ENCODE measurements at regions not wholly inside any gene's neighbourhood (a gene's known extent, or its start where the extent isn't known, plus 50 kb on each side); places are given as distances from the start of the nearest gene placed in this dataset.

- H3K4me3 ChIP-seq (ENCODE audit: low read depth, low read length, poor library complexity, severe bottlenecking) = no peak overlapping the region
- no peak overlapping the region for H3K4me2 ChIP-seq (ENCODE audit: low read length)
- no peaks in the 10 kb centered on the region for H4K20me1 ChIP-seq (ENCODE audit: insufficient read depth, low read length)
- no peaks in the 10 kb centered on the region for H3K9me3 ChIP-seq (ENCODE audit: low read length)
- no peak overlapping the region for H2AFZ ChIP-seq (ENCODE audit: low read length)
- H3K27ac ChIP-seq (ENCODE audit: low read depth, low read length, poor library complexity, severe bottlenecking) = no peak overlapping the region
- no peaks in the 10 kb centered on the region for H3K27me3 ChIP-seq (ENCODE audit: insufficient read depth, low read length)
- H3F3A ChIP-seq (ENCODE audit: insufficient read depth, low read length) = no peaks in the 10 kb centered on the region
- no peaks in the 10 kb centered on the region for H3K9me2 ChIP-seq (ENCODE audit: low read depth, low read length)
- no peaks in the 10 kb centered on the region for H3K36me3 ChIP-seq (ENCODE audit: insufficient read depth, low read length)
- no peaks in the 10 kb centered on the region for H3K79me2 ChIP-seq (ENCODE audit: insufficient read depth, low read length)
- no peak overlapping the region for H3K9ac ChIP-seq (ENCODE audit: low read length)
- no peaks in the 10 kb centered on the region for H3K4me1 ChIP-seq (ENCODE audit: insufficient read depth, low read length, severe bottlenecking)
- TF ChIP-seq EZH2 (IDR thresholded peaks at IDR 0.05; ENCODE audit: borderline replicate concordance, low read length) = no peak
- peak; percentile 87 for TF ChIP-seq CTCF (IDR thresholded peaks at IDR 0.05; ENCODE audit: low read length)
Observed at GRCh38 chr2:165015052-165015642, 59.8 kb upstream of the SLC38A11 start.

GRCh38 chr2:165013944-165014619 lies 58.8 kb upstream of the SLC38A11 start:
- H3K4me3 ChIP-seq (ENCODE audit: low read depth, low read length, poor library complexity, severe bottlenecking) = no peak overlapping the region
- no peak overlapping the region for H3K9ac ChIP-seq (ENCODE audit: low read length)
- no peak overlapping the region for H3K4me2 ChIP-seq (ENCODE audit: low read length)
- H3K4me1 ChIP-seq (ENCODE audit: insufficient read depth, low read length, severe bottlenecking) = no peaks in the 10 kb centered on the region
- no peaks in the 10 kb centered on the region for H3K36me3 ChIP-seq (ENCODE audit: insufficient read depth, low read length)
- H2AFZ ChIP-seq (ENCODE audit: low read length) = no peak overlapping the region
- TF ChIP-seq CTCF (IDR thresholded peaks at IDR 0.05; ENCODE audit: low read length) (no peak), EZH2 (IDR thresholded peaks at IDR 0.05; ENCODE audit: borderline replicate concordance, low read length) (no peak)
- H3K9me2 ChIP-seq (ENCODE audit: low read depth, low read length) = no peaks in the 10 kb centered on the region
- no peaks in the 10 kb centered on the region for H3F3A ChIP-seq (ENCODE audit: insufficient read depth, low read length)
- no peaks in the 10 kb centered on the region for H3K27me3 ChIP-seq (ENCODE audit: insufficient read depth, low read length)
- H3K27ac ChIP-seq (ENCODE audit: low read depth, low read length, poor library complexity, severe bottlenecking) = no peak overlapping the region
- no peaks in the 10 kb centered on the region for H3K79me2 ChIP-seq (ENCODE audit: insufficient read depth, low read length)
- no peaks in the 10 kb centered on the region for H3K9me3 ChIP-seq (ENCODE audit: low read length)
- H4K20me1 ChIP-seq (ENCODE audit: insufficient read depth, low read length) = no peaks in the 10 kb centered on the region

- no peaks in the 10 kb centered on the region for H3F3A ChIP-seq (ENCODE audit: insufficient read depth, low read length)
- no peak overlapping the region for H3K4me2 ChIP-seq (ENCODE audit: low read length)
- H3K4me1 ChIP-seq (ENCODE audit: insufficient read depth, low read length, severe bottlenecking) = no peaks in the 10 kb centered on the region
- H3K27ac ChIP-seq (ENCODE audit: low read depth, low read length, poor library complexity, severe bottlenecking) = no peak overlapping the region
- H3K9me2 ChIP-seq (ENCODE audit: low read depth, low read length) = no peaks in the 10 kb centered on the region
- no peak overlapping the region for H2AFZ ChIP-seq (ENCODE audit: low read length)
- H3K27me3 ChIP-seq (ENCODE audit: insufficient read depth, low read length) = no peaks in the 10 kb centered on the region
- H3K36me3 ChIP-seq (ENCODE audit: insufficient read depth, low read length) = no peaks in the 10 kb centered on the region
- no peaks in the 10 kb centered on the region for H4K20me1 ChIP-seq (ENCODE audit: insufficient read depth, low read length)
- H3K9ac ChIP-seq (ENCODE audit: low read length) = no peak overlapping the region
- TF ChIP-seq EZH2 (IDR thresholded peaks at IDR 0.05; ENCODE audit: borderline replicate concordance, low read length) (no peak), CTCF (IDR thresholded peaks at IDR 0.05; ENCODE audit: low read length) (no peak)
- no peak overlapping the region for H3K4me3 ChIP-seq (ENCODE audit: low read depth, low read length, poor library complexity, severe bottlenecking)
- no peaks in the 10 kb centered on the region for H3K9me3 ChIP-seq (ENCODE audit: low read length)
- no peaks in the 10 kb centered on the region for H3K79me2 ChIP-seq (ENCODE audit: insufficient read depth, low read length)
Observed at GRCh38 chr2:165011199-165011598, 55.9 kb upstream of the SLC38A11 start.

All from OCI-LY1 (cell line).